NB4 (cell line): ENCODE measurements at regions not wholly inside any gene's neighbourhood (a gene's known extent, or its start where the extent isn't known, plus 50 kb on each side); places are given as distances from the start of the nearest gene placed in this dataset.

Experiments
- CTCF ChIP-seq: IDR thresholded peaks from one replicate; pipeline ENCODE4 v1.5.1; 2012; ENCODE audit warnings: low read depth, low read length
- MAX ChIP-seq: IDR thresholded peaks from 2 replicates; pipeline ENCODE4 v1.6.1; 2011; ENCODE audit warnings: low read depth, low read length
- MYC ChIP-seq: IDR thresholded peaks from 2 replicates; pipeline ENCODE4 v1.6.1; 2011; ENCODE audit warnings: low read depth, low read length
- POLR2A ChIP-seq: IDR thresholded peaks from 2 replicates; pipeline ENCODE4 v1.6.1; 2011; ENCODE audit warnings: mild to moderate bottlenecking; ENCODE audit not compliant: insufficient read length; ENCODE audit errors: extremely low read depth

DNA sequence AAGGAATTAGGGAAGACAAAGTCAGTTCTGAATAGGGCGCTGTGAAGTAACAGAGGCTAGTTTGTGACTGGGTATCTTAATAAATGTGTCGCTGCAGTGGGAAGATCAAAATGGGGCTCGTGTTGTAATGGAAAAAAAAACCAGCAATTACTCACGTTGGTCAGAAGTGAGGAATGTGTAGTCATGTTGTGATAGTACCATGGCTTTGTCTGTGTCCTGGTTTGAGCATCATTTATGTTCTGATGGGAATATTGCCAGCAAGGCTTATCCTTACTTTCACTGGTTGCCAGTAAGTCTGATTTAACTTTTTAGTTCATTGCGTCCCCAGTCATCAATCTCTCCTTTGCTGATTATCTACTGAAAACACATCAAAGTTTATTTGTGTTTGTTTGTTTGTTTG is 467.6 kb downstream of the NYAP2 start:
- TF ChIP-seq CTCF = no peak
- TF ChIP-seq POLR2A = no peak
- TF ChIP-seq MAX = no peak
- TF ChIP-seq MYC = no peak
